ENCODE measurements at regions not wholly inside any gene's neighbourhood (a gene's known extent, or its start where the extent isn't known, plus 50 kb on each side); places are given as distances from the start of the nearest gene placed in this dataset.

DNA sequence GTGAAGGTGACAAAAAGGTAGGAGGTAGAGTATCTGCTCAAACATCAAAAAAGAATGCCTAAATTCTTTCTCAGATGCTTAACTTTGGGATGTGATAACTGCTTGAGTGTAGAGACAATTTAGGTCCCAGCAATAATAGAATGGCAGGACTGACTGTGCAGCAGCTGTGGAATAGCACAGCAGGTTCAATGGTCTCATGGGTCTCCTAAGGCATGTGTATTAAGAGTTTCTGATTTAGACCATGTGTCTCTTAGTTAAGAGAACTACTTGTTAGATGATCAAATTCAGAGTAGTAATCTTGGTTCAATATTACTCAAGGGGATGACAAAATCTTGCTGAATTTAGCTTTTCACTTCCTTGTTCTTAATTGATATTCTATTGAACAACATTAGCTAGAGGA lies 72.0 kb downstream of the ALX1 start:
- DNase-seq: no peak

DNA sequence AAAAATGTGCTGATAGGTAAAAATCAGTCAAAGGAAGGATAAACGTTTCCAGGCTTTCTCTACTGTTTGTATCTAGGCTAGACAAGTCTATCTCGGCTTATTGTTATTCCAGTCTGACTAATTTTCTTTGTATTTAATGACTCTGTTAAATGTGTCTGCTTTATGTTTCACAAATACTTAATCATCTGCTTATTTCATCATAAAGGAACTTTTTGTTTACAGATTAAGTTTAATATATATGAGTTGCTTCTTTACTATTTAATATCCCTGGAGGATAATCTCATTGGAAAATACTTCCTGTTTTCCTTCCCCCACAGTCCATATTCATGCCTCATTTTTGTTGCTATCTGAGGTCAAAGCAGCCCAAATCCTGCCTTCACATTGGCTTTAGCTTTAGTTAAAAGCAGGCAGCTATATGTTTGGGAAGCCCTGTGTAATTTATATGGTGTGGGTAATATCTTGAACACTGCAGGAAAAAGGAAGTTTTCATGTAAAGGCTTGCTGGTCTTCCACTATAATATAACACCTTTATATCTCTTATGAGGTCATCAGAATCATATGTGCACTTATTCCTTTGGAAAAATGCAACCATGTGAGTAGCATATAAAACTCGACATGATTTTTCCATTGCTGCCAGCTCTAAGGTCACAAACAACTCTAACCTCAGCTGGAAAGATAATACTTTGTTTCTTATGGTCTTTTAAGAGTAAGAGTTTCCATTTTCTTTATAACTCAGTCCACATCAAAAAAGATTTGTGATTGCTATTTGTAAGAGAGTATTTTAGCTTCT lies 76.8 kb downstream of the ALX1 start:
- DNase-seq: no peak

DNA sequence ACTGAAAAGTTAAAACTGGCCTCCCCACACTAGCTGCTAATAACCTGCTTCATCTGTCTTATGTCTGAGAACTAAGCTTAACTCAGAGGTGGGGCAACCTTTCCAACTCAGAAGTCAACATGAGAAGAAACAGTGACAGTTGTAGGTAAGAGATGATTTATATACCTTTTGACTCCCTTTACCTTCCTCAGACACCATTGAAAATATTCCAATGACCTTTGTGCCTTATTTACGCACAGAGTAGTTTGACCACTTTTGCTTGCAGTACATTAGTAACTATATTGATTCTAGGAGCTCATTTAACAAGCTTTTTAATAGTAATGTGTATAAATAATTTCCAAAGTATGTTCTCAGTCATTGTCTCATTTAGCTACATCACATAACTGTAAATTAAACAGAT lies 77.6 kb downstream of the ALX1 start:
- DNase-seq: no peak

DNA sequence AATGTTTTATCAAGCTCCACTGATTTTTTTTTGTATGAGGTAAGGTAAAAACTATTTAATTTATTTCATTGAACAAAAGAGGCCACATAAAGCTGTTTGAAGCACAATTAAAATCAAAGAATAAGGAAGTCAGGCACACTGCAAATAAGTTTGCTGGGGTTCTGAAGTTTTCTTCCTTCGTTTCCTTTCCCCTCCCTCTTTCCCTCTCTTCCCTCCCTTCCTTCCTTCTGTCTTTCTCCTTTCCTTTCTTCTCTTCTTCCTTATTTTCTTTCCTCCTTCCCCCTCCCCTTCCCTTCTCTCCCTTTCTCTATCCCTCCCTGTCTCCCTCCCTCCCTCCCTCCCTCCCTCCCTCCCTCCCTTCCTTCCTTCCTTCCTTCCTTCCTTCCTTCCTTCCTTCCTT lies 78.7 kb downstream of the ALX1 start:
- no peak for DNase-seq

DNA sequence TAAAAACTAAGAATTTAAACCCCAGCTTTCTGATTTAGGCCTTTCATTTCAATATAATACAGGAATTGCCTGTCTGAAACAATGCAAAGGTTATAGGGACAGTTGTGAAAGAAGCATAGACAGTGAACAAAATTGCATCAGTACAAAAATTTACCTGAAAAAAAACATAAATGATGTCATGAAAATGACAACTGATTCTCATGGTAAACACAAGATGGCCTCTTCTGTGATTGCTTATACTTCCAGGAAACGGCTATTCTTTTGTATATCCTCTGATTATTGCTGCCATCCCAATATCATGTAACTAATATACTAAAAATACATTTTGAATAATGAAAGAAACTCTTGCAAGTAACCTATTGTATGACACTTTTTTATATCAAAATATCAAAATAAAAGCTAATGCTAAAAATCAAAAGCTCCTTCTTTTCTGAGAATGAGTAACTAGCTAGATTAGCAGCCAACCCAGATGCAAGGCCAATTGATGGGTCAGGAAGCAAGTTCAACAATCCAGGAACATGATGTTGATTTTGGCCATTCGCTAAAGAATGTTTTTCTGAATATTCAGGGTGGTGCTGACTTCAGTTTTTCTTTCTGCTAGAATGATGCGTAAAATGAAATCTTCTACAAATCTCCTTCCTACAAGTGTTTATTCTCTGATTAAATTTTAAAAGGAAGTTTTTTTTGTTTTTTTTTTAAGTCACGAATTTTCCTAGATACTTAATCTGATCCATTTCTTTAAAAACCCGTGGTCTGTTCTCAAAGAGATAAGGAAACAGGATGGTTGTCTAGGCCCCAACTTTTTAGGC lies 83.6 kb downstream of the ALX1 start:
- no peak for DNase-seq

DNA sequence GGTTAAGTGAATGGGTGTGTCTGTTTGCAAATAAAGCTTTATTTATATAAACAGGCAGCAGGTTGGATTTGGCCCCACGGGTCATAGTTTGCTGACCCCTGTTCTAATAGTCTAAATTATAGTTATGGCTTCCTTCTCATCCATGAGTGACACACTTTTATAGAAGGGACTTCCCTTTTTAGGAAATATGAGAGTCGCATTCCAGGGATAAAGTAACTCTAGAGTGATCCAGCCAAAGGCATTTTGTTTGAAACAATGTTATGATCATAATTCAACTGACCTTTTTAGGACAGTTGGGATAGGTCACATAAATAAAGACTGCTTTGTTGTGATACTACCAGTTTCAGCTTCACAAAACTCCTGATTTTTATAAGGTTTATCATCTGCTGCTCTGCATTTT lies 87.9 kb downstream of the ALX1 start:
- DNase-seq: no peak

DNA sequence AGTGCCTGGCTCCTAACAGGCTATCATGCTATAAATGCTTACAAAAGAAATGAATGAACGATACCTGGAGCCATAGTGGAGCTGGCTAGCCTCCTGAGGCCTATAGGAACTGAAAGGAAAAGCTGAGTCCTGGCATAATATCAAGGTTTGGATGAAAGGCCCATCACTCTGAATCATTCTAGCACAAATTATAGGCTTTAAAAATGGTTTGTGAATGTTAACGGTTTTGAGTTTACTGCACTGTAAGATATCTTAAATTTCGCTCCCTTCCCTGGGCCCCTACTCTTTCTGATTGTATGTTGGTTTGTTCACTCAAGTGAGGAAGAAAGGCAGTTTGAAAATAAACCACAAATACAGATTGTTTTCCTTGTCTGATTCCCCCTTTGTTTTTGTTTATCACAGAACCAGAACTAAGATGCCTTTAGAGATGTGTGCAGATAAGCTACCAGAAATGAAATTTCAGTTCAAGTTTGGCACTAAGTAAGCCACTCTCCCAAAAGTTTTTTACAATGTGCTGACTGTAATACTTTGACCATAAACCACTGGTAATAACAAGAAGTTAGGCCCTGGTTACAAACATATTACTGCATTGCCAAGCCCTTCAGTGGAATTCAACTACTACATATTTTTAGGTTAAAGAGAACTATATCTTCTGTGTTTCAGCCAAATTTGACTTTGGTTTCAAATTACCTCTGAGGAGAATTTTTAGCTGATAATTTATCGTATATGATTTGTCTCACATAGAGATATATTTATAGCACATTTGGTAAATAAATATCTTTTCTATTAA lies 89.5 kb downstream of the ALX1 start:
- no peak for DNase-seq

DNA sequence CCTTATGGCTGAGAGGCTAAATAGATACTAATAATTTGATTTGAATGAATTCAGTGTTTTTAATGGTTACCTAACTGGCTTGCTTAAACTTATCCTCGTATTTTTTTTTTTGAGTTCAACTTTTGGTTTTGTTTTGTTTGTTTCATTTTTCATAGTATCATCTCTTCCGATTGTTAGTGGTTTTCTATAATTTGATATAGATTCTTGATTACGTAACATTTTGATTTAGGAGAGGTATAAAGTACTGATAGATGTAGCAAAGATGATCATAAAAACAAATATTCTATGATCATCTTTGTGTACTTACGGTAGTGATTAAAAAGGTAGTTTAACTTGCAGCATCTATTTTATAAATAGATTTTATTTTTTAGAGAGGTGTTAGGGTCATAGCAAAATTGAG lies 93.0 kb downstream of the ALX1 start:
- no peak for DNase-seq

DNA sequence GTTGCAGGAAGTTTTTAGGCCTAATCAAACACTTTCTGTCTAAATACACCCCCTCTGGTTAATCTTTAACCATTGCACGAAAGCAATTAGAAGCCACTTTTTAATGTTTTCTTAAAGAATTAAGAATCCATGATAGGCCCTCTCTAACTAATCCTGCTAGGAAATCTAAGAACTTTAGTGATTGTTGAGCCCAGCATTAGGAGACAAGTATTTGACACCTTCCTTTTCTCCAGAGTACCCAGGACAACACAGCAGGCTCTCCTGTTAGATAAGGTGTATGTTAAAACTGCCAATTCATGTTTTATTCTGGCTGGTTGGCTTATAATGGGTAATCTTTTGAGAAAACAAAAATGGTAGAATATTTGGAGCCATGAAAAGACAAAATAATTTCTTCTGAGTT lies 95.0 kb downstream of the ALX1 start:
- no peak for DNase-seq

DNA sequence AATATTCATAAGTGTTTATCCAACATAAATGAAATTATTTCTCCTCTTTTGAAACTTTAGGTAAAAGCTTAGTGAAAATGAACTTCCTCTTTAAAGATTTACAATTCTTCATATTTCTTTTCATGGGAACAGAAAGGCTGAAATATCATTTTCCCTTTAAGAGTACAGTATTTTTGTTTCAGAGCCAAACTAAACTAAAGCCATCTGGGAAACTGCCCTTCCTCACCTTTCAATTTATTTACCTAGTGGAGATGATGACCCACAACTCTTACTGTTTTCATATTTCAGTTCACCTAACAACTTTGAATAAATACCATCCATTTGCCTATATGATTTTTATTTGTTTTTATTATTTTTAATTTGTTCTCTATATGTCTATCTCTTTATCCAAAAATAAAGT lies 105.4 kb downstream of the ALX1 start:
- DNase-seq: no peak

DNA sequence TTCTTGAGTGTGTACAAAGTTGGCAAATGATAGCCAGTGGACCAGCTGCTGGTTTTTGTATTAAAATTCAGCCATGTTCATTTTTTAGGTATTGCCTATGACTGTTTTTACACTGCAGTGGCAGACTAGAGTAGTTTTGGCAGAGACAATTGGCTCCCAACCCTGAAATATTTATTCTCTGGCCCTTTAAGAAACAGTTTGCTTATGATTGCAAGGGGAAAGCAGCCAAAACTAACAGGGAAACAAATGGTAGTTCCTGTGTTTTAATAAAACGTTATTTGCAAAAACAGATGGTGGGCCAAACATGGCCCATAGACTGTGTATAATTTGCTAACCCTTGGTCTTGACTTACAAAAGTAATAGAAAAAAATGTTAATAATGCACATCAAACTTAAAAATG lies 110.2 kb downstream of the ALX1 start:
- no peak for DNase-seq

DNA sequence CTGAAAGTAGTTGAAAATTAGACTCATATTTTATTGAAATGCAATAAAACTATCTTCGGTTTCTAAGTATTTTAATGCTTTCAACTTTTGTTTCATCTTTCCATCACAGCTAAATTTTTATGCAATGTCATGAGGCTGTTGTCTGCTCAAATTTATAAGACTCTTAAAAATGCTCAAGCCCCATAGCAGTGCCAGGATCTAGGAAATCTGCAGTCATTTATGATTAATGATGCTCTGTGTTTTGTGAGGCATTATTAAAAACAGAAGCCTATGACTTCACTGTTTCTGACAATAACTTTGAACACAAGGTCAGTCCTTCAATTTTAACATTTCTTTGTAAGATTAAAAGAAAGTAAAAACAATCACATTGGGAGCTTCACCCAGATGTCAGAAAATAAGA lies 112.5 kb downstream of the ALX1 start:
- no peak for DNase-seq

DNA sequence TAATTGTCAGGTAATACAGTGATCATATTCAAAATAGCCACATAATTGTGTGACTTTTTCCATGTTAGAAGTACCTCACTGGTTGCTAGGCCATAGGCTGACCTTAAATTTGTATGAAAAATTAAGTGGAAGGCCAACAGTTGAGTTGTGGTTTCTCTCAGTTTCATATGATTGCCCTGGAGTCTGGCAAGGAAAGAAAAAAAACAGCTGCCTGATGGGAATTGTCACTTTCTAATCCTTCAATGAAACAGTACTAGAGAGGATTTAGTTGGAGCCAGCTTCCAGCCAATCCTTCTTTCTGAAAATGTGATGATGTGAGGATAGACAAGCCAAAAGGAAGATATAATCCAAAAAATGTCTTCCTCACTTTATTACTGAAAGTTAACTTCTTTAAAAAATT lies 113.6 kb downstream of the ALX1 start:
- DNase-seq: no peak

DNA sequence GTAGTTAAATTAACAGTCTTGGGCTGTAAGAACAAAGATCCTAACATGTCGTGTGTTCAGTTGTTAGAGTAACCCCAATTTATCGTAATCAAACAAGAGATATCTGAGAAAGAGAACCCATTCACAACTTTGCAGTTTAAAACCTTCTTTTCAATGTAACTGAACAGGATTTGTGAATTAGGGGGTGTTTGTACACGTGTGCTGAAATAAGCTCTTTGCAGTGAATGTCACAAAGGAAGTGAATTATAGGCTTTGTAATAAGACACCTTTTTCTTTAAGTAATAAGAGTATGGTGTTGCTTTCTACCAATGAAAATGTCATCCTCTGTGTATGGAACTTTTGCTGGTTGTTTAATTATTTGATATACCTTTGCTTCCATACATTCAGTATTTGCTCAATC lies 114.0 kb downstream of the ALX1 start:
- DNase-seq: no peak

DNA sequence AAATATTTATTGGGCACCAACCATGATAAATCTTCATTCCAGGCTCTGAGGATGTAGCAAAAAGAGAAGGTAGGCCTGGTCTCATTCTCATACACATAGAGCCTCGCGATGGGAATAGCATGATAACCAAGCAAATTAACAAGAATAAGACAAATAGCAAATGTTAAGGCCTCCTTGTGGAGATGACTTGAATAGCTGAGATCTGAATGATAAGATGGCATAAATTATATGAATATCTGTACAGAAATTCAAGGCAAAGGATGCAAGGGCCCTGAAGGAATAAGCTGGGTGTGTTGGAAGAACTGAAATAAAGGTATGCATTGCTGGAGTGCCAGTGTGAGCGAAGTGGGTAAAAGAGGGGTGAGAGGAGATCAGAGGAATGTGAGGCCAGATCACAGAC lies 114.8 kb downstream of the ALX1 start:
- DNase-seq: no peak

DNA sequence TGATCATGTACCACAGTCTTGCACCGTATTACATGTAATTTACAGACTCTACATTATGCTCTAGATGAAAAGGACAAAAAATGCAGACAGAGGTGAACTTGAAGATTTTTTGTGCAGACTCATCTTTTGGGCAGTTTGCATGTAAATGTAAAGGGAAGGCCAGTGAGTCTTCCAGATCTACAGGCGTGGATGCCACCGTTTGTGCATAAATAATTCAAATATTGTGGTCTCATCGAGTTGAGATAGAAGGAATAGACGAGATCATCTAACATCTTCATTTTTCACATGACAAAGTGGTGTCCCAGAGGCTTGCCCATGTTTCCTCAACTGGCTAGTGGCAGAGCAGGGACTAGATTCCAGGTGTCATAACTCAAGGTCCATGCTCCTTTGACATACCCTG lies 125.2 kb downstream of the ALX1 start:
- no peak for DNase-seq

DNA sequence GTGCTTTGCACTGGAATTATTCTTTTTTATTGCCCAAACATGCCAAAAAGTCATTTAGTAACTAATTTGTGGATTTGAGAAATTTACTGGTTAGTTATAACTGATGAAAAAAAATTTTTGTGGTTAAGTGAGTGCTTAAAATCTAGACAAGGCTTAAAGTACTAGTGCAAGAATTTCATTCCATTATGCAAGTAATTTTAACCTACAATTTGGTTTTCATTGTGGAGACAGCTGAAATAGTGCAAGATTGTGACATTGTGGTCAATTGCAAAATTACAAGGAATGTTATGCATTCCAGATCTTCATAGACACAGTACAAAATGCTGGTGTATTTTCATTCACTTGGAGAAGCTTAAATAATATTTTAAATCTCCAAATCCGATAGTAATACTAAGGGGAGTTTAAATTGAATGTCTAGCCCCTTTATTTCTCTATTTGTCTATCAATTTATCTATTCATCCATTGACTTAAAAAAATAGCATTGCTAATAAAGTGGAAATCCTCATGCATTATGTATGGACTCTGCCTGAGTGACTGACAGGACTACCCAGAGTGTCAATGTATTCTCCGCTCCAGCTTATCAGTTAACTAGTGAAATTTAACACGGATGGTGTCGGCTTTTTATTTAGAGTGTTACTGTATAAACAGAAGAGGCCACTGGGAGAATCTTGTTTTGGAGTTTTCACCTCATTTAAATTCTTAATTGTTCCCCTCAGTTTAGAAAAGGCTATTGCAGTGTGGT lies 125.9 kb downstream of the ALX1 start:
- DNase-seq: no peak

DNA sequence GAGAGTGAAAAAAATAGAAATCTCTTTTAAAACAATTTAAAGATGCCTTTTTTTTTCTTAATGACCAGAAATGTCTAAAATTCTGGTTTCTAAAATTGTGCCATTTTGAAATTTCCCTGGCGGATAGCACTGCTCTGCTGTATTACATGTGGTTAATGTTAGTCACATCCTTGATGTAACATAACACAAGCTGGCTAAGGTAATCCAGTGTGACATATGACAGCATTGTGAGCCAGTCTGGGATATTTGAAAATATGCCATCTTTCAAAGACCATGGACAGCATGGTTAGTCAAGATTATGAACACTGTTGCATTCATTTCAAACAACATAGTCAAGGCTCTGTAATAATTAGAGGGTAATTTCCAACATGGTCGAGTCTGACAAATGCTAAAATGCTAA lies 133.2 kb downstream of the ALX1 start:
- no peak for DNase-seq

DNA sequence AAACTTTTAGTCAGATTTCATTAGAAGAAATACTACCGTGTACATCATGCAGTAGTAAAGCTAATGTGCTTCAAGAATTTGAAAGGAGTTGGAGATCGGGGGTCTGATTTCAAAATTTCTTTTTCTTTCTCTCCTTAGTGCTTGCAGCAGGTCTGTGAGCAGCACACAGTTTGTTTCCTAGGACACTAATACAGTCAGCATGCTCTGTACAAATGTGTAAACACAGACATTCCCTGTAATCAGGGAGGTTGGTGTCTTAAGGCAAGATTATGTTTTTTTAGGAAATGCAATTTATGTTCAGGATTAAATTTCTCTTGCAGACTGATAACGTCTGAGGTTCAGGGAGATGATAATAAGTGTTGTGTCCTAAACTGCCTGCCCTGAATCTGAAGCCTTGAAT lies 142.7 kb downstream of the ALX1 start:
- no peak for DNase-seq

DNA sequence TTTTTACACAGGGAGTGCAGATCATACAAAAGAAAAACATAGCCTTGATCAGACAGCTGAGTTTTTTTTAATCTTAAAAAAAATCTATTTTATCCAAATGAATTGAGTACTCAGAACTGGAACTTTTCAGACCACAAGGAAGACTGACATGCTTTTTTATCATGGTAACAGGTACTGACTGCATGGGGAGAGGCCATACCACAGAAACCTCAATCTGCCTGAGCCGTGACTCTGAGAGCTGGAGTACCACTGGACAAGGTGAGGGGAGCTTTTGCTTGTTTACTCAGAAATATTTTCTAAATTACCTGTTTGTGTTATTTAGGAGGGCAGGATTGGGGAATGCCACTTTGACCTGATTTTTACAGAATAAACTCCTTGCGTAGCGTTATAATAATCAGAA lies 143.9 kb downstream of the ALX1 start:
- no peak for DNase-seq

DNA sequence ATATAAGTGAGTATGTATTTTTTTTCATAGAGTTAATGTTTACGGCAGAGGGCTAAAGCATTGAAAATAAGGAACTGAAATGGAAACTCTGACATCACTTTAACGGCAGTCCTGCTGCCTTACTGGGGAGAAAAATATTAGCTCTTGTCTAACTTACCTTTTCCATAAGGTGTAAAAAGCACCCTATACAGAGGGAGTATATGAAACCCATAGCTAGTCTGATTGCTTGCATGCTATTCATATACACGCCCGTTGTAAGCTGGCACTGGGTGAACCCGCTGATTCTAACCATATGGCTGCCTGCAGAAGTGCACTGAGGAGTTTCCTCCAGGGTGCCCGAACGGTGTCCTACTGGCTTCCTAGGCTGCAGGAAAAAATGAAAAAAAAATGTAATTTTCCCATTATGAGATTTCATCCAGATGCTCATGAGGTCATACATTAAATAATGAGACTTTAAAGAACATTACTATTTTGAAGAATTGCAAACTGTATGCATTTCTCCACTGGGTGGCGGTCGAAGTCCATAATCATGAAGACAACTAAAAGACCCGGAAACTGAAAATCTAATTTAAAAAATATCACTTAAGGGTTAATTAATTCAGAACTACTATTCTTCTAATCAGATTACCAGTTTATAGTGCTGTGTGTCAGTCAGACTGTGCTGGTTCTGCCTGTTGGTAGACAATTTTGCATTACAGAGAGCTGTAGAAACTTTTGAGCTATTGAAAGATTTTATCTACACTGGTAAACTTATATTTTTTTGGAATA lies 144.7 kb downstream of the ALX1 start:
- no peak for DNase-seq

DNA sequence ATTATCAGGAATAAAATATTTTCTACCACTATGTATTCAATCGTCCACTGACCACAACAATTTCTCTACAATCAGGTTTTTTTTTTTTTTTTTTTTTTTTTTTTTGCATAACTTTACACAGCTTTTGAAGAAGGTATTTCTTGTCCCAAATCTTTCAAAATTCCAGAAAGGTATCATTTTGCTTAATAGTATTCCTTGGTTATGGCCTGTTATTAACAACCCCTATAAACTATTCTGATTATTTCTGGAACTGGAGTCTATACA lies 145.3 kb downstream of the ALX1 start:
- no peak for DNase-seq

DNA sequence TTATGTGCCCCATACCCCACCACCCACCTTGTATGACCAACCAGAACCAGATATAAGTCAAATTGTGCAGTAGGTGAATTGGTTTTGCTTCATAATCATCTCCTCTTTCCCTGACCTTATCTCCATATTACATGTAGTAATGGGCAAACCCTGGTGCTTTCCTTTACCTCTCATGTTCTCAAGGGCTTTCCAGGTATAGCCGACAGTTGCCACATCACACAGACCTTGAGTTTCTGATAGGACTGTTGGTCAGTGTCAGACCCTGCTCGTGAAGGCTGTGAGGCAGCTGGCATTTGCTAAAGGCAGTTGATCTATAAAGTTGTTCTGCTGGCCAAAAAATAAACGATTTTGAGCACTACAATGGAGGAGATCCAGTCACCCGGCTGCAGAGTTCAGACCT lies 145.9 kb downstream of the ALX1 start:
- no peak for DNase-seq

Measured in stimulated activated CD4-positive, alpha-beta T cell treated with anti-CD3 and anti-CD28 coated beads, Interleukin-4, amount 100 ng/mL, for 24 hours (primary cell).